KMS-11 (cell line): ENCODE measurements at regions not wholly inside any gene's neighbourhood (a gene's known extent, or its start where the extent isn't known, plus 50 kb on each side); places are given as distances from the start of the nearest gene placed in this dataset.

Experiments used
- H2AFZ ChIP-seq: fragments of 200-600 bp; sonication (generic); 2 replicates; pipeline ENCODE4 v1.6.1; 2016; ENCODE audit warnings: antibody characterized with exemption, mixed run types, low read depth
- H3K27ac ChIP-seq: fragments of 200-600 bp; sonication (generic); 2 replicates; pipeline ENCODE4 v1.6.1; 2016; ENCODE audit warnings: mild to moderate bottlenecking, mixed run types
- H3K27me3 ChIP-seq: fragments of 200-600 bp; sonication (generic); 2 replicates; pipeline ENCODE4 v1.6.1; 2017; ENCODE audit warnings: mild to moderate bottlenecking, low read depth, mixed run types, moderate library complexity; ENCODE audit not compliant: insufficient read depth
- H3K36me3 ChIP-seq: fragments of 200-600 bp; sonication (generic); 2 replicates; pipeline ENCODE4 v1.6.1; 2017; ENCODE audit warnings: mild to moderate bottlenecking, mixed run types; ENCODE audit not compliant: insufficient read depth
- H3K4me1 ChIP-seq: fragments of 200-600 bp; sonication (generic); 2 replicates; pipeline ENCODE4 v1.6.1; 2016; ENCODE audit warnings: mild to moderate bottlenecking, low read depth, mixed run types; ENCODE audit not compliant: poor library complexity, severe bottlenecking
- H3K4me2 ChIP-seq: fragments of 200-600 bp; sonication (generic); 2 replicates; pipeline ENCODE4 v1.7.0; 2016; ENCODE audit warnings: mild to moderate bottlenecking, mixed run types
- H3K4me3 ChIP-seq: fragments of 200-600 bp; sonication (generic); IDR thresholded peaks from 2 replicates; pipeline ENCODE4 v1.6.1; 2017; ENCODE audit warnings: low read depth, low read length, mixed read lengths; ENCODE audit not compliant: insufficient read depth
- H3K79me2 ChIP-seq: fragments of 200-600 bp; sonication (generic); 2 replicates; pipeline ENCODE4 v1.6.1; 2016; ENCODE audit warnings: low read depth, mixed run types; ENCODE audit not compliant: insufficient read depth
- H3K9ac ChIP-seq: fragments of 200-600 bp; sonication (generic); 2 replicates; pipeline ENCODE4 v1.6.1; 2016; ENCODE audit warnings: mild to moderate bottlenecking, mixed run types
- H4K20me1 ChIP-seq: fragments of 200-600 bp; sonication (generic); 2 replicates; pipeline ENCODE4 v1.6.1; 2016; ENCODE audit warnings: mild to moderate bottlenecking, mixed run types; ENCODE audit not compliant: insufficient read depth
- CTCF ChIP-seq: fragments of 200-600 bp; sonication (generic); conservative IDR thresholded peaks from 2 replicates; pipeline ENCODE4 v1.6.1; 2017; ENCODE audit warnings: low read depth, mild to moderate bottlenecking, antibody characterized with exemption, low read length, moderate library complexity, mixed read lengths

GRCh38 chr1:87872692-87873091, 544.0 kb downstream of the LMO4 start:
- H3K27ac ChIP-seq: no peak overlapping the region; the same call in 1 of the 2 replicates

GRCh38 chr1:87878873-87879272, 550.2 kb downstream of the LMO4 start:
- H3K4me1 ChIP-seq: peaks cover 5% of the 10 kb centered on the region
- H3K4me2 ChIP-seq: no peak overlapping the region
- no peaks in the 10 kb centered on the region for H3K79me2 ChIP-seq
- no peak overlapping the region for H3K9ac ChIP-seq
- no peak overlapping the region for H3K4me3 ChIP-seq
- no peaks in the 10 kb centered on the region for H4K20me1 ChIP-seq
- no peaks in the 10 kb centered on the region for H3K27me3 ChIP-seq
- H3K36me3 ChIP-seq: no peaks in the 10 kb centered on the region
- no peak for TF ChIP-seq CTCF
- H2AFZ ChIP-seq: no peak overlapping the region
- H3K27ac ChIP-seq: no peak overlapping the region

More at GRCh38 chr1:87872692-87873091, 544.0 kb downstream of the LMO4 start:
- no peak overlapping the region for H2AFZ ChIP-seq
- H3K4me1 ChIP-seq: peaks cover 56% of the 10 kb centered on the region
- no peaks in the 10 kb centered on the region for H3K36me3 ChIP-seq
- no peak for TF ChIP-seq CTCF
- no peaks in the 10 kb centered on the region for H3K27me3 ChIP-seq
- no peaks in the 10 kb centered on the region for H3K79me2 ChIP-seq
- H3K4me3 ChIP-seq: no peak overlapping the region
- no peaks in the 10 kb centered on the region for H4K20me1 ChIP-seq
- peak overlapping the region; percentile 78; the same call in 1 of the 2 replicates for H3K4me2 ChIP-seq
- H3K9ac ChIP-seq: no peak overlapping the region

GRCh38 chr1:87880098-87880760, 551.5 kb downstream of the LMO4 start:
- H3K4me2 ChIP-seq: no peak overlapping the region

GRCh38 chr1:87880764-87881163, 552.1 kb downstream of the LMO4 start:
- no peaks in the 10 kb centered on the region for H3K27me3 ChIP-seq
- no peak overlapping the region for H2AFZ ChIP-seq
- TF ChIP-seq CTCF: no peak

More at GRCh38 chr1:87880098-87880760, 551.5 kb downstream of the LMO4 start:
- Histone ChIP-seq H3K9ac (no peak overlapping the region), H3K4me1 (no peaks in the 10 kb centered on the region), H3K79me2 (no peaks in the 10 kb centered on the region), H3K36me3 (no peaks in the 10 kb centered on the region), H2AFZ (no peak overlapping the region), H4K20me1 (no peaks in the 10 kb centered on the region), H3K27ac (no peak overlapping the region), H3K4me3 (no peak overlapping the region), H3K27me3 (no peaks in the 10 kb centered on the region)
- TF ChIP-seq CTCF: no peak

More at GRCh38 chr1:87880764-87881163, 552.1 kb downstream of the LMO4 start:
- Histone ChIP-seq H3K79me2 (no peaks in the 10 kb centered on the region), H3K4me3 (no peak overlapping the region), H3K9ac (no peak overlapping the region), H3K27ac (no peak overlapping the region), H3K4me2 (no peak overlapping the region), H4K20me1 (no peaks in the 10 kb centered on the region), H3K36me3 (no peaks in the 10 kb centered on the region), H3K4me1 (no peaks in the 10 kb centered on the region)
